ENCODE measurements at regions not wholly inside any gene's neighbourhood (a gene's known extent, or its start where the extent isn't known, plus 50 kb on each side); places are given as distances from the start of the nearest gene placed in this dataset.

- no peaks in the 10 kb centered on the region for H3K27me3 ChIP-seq
- TF ChIP-seq POLR2A (IDR thresholded peaks at IDR 0.05), result no peak
- no peak for TF ChIP-seq CTCF (IDR thresholded peaks at IDR 0.05)
- TF ChIP-seq POLR2AphosphoS5 (IDR thresholded peaks at IDR 0.05), result no peak
- TF ChIP-seq EP300 (IDR thresholded peaks at IDR 0.05), result no peak
- intact Hi-C loops (cut with DNase I; ENCODE audit: low total_unique reads), result no loop called here
- no peak for DNase-seq
- no peak overlapping the region for H3K27ac ChIP-seq
- WGBS, 5 donors, result 80 to 93% (median 88%) methylated on average over 4 of the region's 4 CpGs
- H3K4me3 ChIP-seq, result no peak overlapping the region
- H3K36me3 ChIP-seq, result no peaks in the 10 kb centered on the region
- H3K4me1 ChIP-seq, result no peaks in the 10 kb centered on the region
- H3K9me3 ChIP-seq, result no peaks in the 10 kb centered on the region
Observed at GRCh38 chr13:85535316-85536084, 263.7 kb downstream of the SLITRK6 start.

GRCh38 chr13:85533911-85534310, 265.3 kb downstream of the SLITRK6 start:
- Histone ChIP-seq H3K9me3 (no peaks in the 10 kb centered on the region), H3K4me1 (no peaks in the 10 kb centered on the region), H3K27ac (no peak overlapping the region), H3K27me3 (no peaks in the 10 kb centered on the region), H3K36me3 (no peaks in the 10 kb centered on the region), H3K4me3 (no peak overlapping the region)
- no peak for DNase-seq
- intact Hi-C loops (cut with DNase I; ENCODE audit: low total_unique reads), result no loop called here
- no peak for TF ChIP-seq POLR2AphosphoS5 (IDR thresholded peaks at IDR 0.05)
- TF ChIP-seq POLR2A (IDR thresholded peaks at IDR 0.05), result no peak
- no peak for TF ChIP-seq CTCF (IDR thresholded peaks at IDR 0.05)
- TF ChIP-seq EP300 (IDR thresholded peaks at IDR 0.05), result no peak
- WGBS, 5 donors, result 85 to 93% (median 90%) methylated on average over 2 of the region's 2 CpGs

GRCh38 chr13:85529218-85529594, 270.0 kb downstream of the SLITRK6 start:
- TF ChIP-seq POLR2AphosphoS5 (IDR thresholded peaks at IDR 0.05) (no peak), POLR2A (IDR thresholded peaks at IDR 0.05) (no peak), EP300 (IDR thresholded peaks at IDR 0.05) (no peak), CTCF (IDR thresholded peaks at IDR 0.05) (no peak)
- Histone ChIP-seq H3K9me3 (no peaks in the 10 kb centered on the region), H3K27me3 (no peaks in the 10 kb centered on the region), H3K4me1 (no peaks in the 10 kb centered on the region), H3K4me3 (no peak overlapping the region), H3K27ac (peak overlapping the region in 1 of 5 donors; percentile 27), H3K36me3 (no peaks in the 10 kb centered on the region)
- WGBS, 5 donors, result 59 to 78% (median 72%) methylated on average over 2 of the region's 2 CpGs
- no peak for DNase-seq
- intact Hi-C loops (cut with DNase I; ENCODE audit: low total_unique reads), result no loop called here

- DNase-seq, result peak in 1 of 2 donors; percentile 61
- Histone ChIP-seq H3K36me3 (no peaks in the 10 kb centered on the region), H3K9me3 (no peaks in the 10 kb centered on the region), H3K4me1 (no peaks in the 10 kb centered on the region), H3K27me3 (no peaks in the 10 kb centered on the region), H3K27ac (peak overlapping the region in 1 of 5 donors; percentile 27), H3K4me3 (no peak overlapping the region)
- TF ChIP-seq CTCF (IDR thresholded peaks at IDR 0.05) (no peak), POLR2A (IDR thresholded peaks at IDR 0.05) (no peak), POLR2AphosphoS5 (IDR thresholded peaks at IDR 0.05) (no peak), EP300 (IDR thresholded peaks at IDR 0.05) (no peak)
- intact Hi-C loops (cut with DNase I; ENCODE audit: low total_unique reads), result no loop called here
- 41 to 65% (median 58%) methylated on average over 3 of the region's 3 CpGs for WGBS, 5 donors
Observed at GRCh38 chr13:85528491-85529217, 270.6 kb downstream of the SLITRK6 start.

Data from stomach (tissue), 8 donors.